Kidney (tissue), 13 donors: ENCODE measurements at regions not wholly inside any gene's neighbourhood (a gene's known extent, or its start where the extent isn't known, plus 50 kb on each side); places are given as distances from the start of the nearest gene placed in this dataset.

Source experiments
- DNase-seq, 5 donors: peaks; one replicate each; pipeline ENCODE4 v3.0.0-alpha.2; 2013 to 2020
- FAIRE-seq: peaks from 2 replicates; lab custom pipeline; 2012; peaks lifted over from hg19 to GRCh38; lab: Jason Lieb, UNC
- H3K27ac ChIP-seq, 2 donors: one replicate each; pipeline ENCODE4 v1.7.0; 2013; ENCODE audit warnings: low read depth in 2 of 2, low read length in 2 of 2, inconsistent platforms in 1 of 2
- H3K27me3 ChIP-seq: one replicate; pipeline ENCODE4 v1.7.1; 2013; ENCODE audit warnings: low read length, inconsistent platforms; ENCODE audit not compliant: control insufficient read depth, insufficient read depth
- H3K36me3 ChIP-seq, 3 donors: one replicate each; pipeline versions ENCODE4 v1.7.0 to v1.7.1; 2013; ENCODE audit warnings: low read length in 3 of 3, control low read depth in 1 of 3, inconsistent platforms in 1 of 3; ENCODE audit not compliant: insufficient read depth in 3 of 3, control insufficient read depth in 2 of 3
- H3K4me1 ChIP-seq, 3 donors: one replicate each; pipeline versions ENCODE4 v1.7.0 to v1.7.1; 2013; ENCODE audit warnings: low read length in 3 of 3, inconsistent platforms in 1 of 3, low read depth in 1 of 3; ENCODE audit not compliant: control insufficient read depth in 2 of 3, insufficient read depth in 2 of 3
- H3K4me3 ChIP-seq, 3 donors: one replicate each; pipeline versions ENCODE4 v1.7.0 to v1.8.1; 2013; ENCODE audit warnings: low read length in 3 of 3, control low read depth in 1 of 3, inconsistent platforms in 1 of 3
- H3K9ac ChIP-seq, 3 donors: one replicate each; pipeline versions ENCODE4 v1.7.0 to v1.7.1; 2013; ENCODE audit warnings: low read length in 3 of 3, control low read depth in 1 of 3, inconsistent platforms in 1 of 3
- H3K9me3 ChIP-seq, 3 donors: one replicate each; pipeline versions ENCODE4 v1.7.0 to v1.7.1; 2013; ENCODE audit warnings: low read length in 3 of 3, control low read depth in 1 of 3, inconsistent platforms in 1 of 3; ENCODE audit not compliant: control insufficient read depth in 2 of 3, insufficient read depth in 1 of 3
- CTCF ChIP-seq: IDR thresholded peaks from 3 replicates; pipeline ENCODE4 v1.5.1; 2012; ENCODE audit warnings: mild to moderate bottlenecking, moderate library complexity, borderline replicate concordance; ENCODE audit not compliant: insufficient read depth; ENCODE audit errors: extremely low read depth
- intact Hi-C: fragments of 100-400 bp; cut with DNase I; formaldehyde crosslinking; loops from one replicate; pipeline ENCODE4 v1.11.1; 2022
- donor health status: control.
- donor health status: control.
- donor health status: control.
- donor health status: control.
- donor health status: control.
- donor health status: DM: yes; HTN: yes; CAD: no.
- donor health status: Normal renal cell carcinoma (clear cell type).

- Histone ChIP-seq H3K9me3 (no peaks in the 10 kb centered on the region), H3K36me3 (no peaks in the 10 kb centered on the region), H3K4me3 (no peak overlapping the region), H3K9ac (no peak overlapping the region), H3K4me1 (no peaks in the 10 kb centered on the region), H3K27ac (no peak overlapping the region), H3K27me3 (no peaks in the 10 kb centered on the region)
- FAIRE-seq = no peak
- no peak for TF ChIP-seq CTCF
- intact Hi-C loops = no loop called here
- no peak for DNase-seq
Measured at GRCh38 chr11:119897576-119897975, 168.6 kb upstream of the NECTIN1 start.

GRCh38 chr11:119897046-119897440 is 168.0 kb upstream of the NECTIN1 start:
- Histone ChIP-seq H3K27ac (no peak overlapping the region), H3K4me3 (no peak overlapping the region), H3K9me3 (no peaks in the 10 kb centered on the region), H3K4me1 (no peaks in the 10 kb centered on the region), H3K9ac (no peak overlapping the region), H3K27me3 (no peaks in the 10 kb centered on the region), H3K36me3 (no peaks in the 10 kb centered on the region)
- FAIRE-seq (no peak), DNase-seq (no peak)
- intact Hi-C loops = no loop called here
- no peak for TF ChIP-seq CTCF

- no peak for DNase-seq
- TF ChIP-seq CTCF = no peak
- Histone ChIP-seq H3K9me3 (no peaks in the 10 kb centered on the region), H3K36me3 (no peaks in the 10 kb centered on the region), H3K9ac (no peak overlapping the region), H3K4me1 (no peaks in the 10 kb centered on the region), H3K27ac (no peak overlapping the region), H3K4me3 (no peak overlapping the region), H3K27me3 (no peaks in the 10 kb centered on the region)
- no peak for FAIRE-seq
- intact Hi-C loops = no loop called here
Measured at GRCh38 chr11:119896387-119897045, 167.5 kb upstream of the NECTIN1 start.

- FAIRE-seq = no peak
- H3K9ac ChIP-seq = no peak overlapping the region
Measured at GRCh38 chr11:119895981-119896380, 167.0 kb upstream of the NECTIN1 start.

More at GRCh38 chr11:119895981-119896380, 167.0 kb upstream of the NECTIN1 start:
- no peak overlapping the region for H3K4me3 ChIP-seq
- H3K9me3 ChIP-seq = no peaks in the 10 kb centered on the region
- TF ChIP-seq CTCF = no peak
- H3K36me3 ChIP-seq = no peaks in the 10 kb centered on the region
- no peak for DNase-seq
- no peaks in the 10 kb centered on the region for H3K4me1 ChIP-seq
- intact Hi-C loops = no loop called here
- no peaks in the 10 kb centered on the region for H3K27me3 ChIP-seq
- H3K27ac ChIP-seq = no peak overlapping the region
